ENCODE measurements at regions not wholly inside any gene's neighbourhood (a gene's known extent, or its start where the extent isn't known, plus 50 kb on each side); places are given as distances from the start of the nearest gene placed in this dataset.
A peak's percentile ranks its signal among the peaks of the same experiment; 100 is the strongest.
"Not testable (repeated sequence)": the region's sequence is repeated elsewhere in the genome, so short reads cannot be mapped to it uniquely, and the experiment has no call there.

DNA sequence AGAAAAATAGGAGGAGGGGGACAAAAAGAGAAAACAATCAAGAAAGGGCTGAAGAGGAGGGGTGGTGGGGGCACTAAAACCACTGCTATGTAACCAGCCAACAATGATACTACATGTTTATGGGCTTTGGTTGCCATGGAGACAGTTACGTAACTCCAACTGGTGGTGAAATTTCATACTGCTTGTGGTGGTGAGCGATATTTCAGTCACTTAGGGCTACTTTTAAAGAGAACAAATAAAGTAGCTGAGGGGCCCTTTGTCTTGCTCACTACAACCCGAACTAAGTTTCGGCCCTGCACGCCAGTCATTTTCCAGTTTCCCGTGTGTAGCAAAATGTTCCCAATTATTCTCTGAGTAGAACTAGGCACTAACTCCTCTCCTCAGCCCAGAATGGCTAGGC lies 275.2 kb upstream of the EDA2R start:
- no peak for DNase-seq

DNA sequence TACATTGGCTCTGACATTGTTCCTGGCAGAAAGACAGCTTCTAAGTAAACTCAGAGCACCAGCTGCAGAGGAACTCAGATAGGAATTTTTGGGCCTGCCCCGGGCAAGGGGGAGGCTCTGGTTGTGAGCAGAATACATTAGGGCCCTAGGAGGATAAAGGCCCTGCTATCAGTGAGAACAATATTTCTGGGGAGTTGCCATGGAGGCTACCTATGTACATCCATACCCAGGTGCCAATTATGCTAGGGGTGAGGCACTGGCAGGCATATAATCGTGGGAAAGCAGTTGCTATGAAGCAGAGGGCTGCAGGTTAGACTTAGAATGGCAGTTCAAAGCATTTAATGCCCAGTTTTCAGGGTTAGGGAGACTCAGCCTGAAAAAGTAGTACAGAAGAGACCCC lies 273.5 kb upstream of the EDA2R start:
- DNase-seq: no peak

DNA sequence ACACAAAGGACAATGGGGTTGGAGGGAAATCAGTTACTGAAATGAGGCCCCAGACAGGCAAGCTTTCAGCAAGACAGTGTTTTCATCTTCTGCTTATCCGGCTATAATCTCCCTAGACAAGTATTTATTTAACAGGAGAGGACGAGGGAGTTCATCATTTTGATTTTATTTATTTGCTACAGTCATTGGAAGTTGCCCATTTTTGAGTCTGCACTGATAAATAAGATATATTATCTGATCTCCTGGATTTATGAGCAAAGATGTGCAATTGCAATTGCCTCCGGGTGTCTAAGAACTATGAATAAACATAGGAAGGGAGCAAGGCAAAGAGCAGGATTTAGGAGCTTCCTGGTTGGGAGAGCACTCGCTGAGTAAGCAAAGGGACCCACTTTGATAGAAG lies 263.2 kb upstream of the EDA2R start:
- no peak for DNase-seq

DNA sequence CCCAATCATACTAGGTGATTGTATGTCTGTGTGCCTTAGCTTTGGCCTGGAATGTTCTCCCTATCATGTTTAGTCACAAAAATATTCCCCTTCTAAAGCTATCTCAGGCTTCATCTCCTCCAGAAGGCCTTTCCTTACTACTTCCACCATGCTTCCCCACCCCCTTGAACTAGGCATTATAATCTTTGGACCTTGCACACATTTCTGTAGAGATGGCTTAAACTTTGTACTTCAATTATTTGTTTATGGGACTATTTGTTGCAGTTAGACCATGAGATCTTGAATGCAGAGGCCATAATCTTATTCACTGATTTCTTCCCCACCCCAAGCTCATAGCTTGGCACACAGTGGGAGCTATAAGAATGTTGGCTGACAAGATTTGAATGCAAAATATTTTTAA lies 262.0 kb upstream of the EDA2R start:
- DNase-seq: no peak

DNA sequence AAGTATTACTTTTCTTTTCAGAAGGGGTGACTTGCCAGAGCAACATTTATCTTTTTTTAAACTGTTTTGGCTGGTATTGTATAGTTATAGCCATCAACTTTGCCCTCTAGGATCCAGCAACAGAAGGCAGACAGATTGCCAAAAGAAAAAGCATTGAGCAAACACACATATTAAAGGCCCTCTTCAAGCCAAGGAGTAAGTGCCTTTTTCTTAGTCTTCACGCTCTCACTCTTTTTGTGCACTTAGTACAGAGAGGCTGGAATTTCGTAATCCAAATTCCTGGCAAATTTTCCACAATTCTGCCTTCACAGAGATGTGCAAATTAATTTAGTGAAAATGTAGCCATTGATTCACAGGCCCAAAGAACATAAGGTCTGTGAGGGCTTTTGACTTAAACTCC lies 253.1 kb upstream of the EDA2R start:
- DNase-seq: no peak

DNA sequence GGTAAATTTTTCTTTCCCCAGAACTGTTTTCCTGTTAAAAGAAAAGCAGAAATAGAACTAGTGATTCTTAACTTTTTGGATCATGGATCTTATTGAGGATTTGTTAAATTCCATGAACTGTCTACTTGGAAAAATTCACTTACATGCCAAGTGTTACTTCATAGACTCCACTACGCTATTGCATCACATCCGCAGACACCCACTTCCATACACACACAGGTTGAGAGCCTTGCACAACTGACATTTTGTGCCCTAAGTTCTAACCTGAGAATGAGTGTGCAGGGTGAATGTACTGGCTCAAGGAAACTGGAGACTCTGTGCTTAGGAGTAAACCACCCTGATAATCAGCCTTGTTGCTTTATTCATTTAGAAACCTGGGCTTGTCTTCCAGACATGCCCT lies 250.5 kb upstream of the EDA2R start:
- DNase-seq: no peak

DNA sequence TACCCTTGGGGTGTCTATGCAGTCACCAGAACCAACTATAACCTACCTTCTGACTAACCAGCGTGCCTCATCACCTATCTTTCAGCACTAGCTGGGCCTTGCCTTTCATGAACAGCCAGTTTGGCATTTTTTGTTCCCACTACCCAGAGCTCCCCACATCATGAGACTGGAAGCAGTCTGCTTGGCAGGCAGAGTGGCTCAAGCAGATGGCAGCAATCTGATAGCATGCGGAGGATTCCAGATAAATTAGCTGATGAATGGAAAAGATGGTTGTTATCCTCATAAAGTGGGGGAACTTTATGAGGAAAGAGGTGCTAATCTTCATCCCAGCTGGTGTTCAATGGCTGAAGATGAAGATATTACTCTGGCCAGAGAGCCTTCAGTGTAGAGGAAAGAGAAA lies 243.2 kb upstream of the EDA2R start:
- DNase-seq: no peak

DNA sequence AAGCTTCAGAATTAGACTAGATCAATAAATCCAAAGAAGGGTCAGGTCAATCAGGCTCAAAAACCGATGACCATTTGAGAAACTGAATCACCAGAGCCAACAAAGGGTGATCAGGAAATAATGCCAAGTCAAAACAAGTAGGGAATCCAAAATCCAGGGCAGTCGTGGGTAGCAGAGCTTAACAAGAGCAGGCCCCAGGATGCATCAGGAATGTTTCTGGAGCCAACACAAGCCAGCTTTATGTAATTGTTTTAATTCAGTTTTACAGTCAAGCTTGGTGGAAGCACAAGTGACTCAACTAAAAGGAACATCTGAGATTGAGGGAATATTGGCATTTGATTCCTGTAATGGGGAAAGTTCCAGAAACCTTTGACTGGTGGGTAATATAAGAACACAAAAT lies 237.9 kb upstream of the EDA2R start:
- no peak for DNase-seq

DNA sequence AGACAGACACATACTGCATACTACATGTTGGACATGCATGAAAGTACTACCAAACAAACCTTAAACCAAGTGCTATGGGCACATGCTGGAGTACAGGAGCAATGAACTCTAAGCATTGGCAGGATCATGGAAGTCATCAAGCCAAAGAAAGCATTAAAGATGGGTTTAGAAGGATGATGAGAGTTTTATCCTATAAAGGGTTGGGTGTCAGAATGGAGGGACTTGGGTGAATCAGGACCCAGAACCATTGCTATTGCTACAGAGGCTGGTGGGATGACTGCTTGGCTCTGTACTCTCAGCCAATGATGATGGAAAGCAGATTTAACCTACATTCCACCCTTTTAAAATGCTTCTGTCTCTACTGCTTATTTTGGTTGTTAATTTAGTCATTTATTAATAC lies 233.9 kb upstream of the EDA2R start:
- no peak for DNase-seq

DNA sequence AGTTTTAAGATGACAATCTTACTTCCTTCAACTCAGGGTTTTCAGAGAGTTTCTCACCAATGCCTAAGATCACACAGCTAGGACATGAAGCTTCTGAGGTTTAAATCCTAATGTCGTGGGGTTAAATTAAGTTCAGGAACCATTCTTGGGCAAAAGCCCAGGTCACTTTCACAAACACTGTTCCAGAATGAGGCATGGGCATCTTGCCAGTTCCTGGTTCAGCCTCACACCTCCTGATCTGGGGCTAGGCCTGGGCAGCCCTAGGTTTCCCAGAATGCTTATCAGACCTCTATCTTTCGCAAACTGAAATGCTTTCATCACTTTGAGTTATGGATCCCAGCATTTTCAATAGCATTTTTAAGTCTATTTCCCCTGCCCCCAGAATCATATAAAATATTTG lies 224.8 kb upstream of the EDA2R start:
- no peak for DNase-seq

DNA sequence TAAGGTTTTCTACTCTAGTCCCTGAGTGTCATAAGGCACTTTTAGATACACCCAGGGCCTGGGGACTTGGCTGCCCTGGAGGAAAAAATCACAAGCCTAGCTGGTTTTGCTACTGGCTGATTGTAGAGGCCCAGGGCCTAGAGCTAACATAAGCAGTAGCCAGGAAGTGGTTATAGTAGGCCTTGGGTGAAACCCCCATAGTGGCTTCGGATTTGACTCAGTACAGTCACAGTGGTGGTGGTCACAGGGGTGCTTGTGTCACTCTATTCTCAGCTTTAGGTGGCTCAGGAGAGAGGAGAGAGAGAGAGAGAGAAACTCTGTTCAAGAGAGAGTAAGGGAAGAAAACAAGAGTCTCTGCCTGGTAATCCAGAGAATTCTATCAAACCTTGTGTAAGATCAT lies 194.5 kb upstream of the EDA2R start:
- DNase-seq: no peak

DNA sequence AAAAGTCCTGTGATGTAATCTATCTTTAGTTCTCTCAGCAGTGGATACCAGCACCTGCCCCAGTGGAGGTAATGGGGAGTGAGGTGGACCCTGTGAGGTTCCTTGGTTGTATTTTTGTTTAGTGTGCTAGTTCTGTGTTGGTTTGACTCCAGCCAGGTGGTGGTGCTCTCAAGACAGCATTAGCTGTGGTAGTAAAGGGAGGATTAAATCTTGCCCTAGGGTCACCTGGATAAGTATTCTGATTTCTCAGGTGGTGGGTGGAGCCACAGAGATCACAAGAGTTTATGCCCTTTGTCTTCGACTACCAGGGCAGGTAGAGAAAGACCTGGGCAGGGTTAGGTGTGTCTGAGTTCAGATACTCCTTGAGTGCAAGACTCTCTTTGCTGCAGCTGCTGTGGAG lies 176.3 kb upstream of the EDA2R start:
- no peak for DNase-seq

DNA sequence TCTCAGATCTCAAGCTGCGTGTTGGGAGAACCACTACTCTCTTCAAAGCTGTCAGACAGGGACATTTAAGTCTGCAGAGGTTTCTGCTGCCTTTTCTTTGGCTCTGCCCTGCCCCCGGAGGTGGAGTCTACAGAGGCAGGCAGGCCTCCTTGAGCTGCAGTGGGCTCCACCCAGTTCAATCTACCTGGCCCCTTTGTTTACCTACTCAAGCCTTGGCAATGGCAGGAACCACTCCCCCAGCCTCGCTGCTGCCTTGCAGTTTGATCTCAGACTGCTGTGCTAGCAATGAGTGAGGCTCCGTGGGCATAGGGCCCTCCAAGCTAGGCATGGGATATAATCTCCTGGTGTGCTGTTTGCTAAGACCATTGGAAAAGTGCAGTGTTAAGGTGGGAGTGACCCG lies 155.6 kb upstream of the EDA2R start:
- DNase-seq: not testable (repeated sequence)

DNA sequence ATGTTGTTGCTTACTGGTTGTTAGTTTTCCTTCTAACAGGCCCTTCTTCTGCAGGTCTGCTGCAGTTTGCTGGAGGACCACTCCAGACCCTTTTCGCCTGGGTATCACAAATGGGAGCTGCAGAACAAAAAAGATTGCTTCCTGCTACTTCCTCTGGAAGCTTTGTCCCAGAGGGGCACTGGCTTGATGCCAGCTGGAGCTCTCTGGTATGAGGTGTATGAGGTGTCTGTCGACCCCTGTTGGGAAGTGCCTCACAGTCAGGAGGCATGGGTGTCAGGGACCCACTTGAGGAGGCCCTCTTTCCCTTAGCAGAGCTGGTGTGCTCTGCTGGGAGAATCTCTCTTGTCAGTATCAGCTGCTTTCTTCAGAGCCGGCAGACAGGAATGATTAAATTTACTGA lies 127.4 kb upstream of the EDA2R start:
- DNase-seq: peak in 1 of 56 donors; percentile 0

DNA sequence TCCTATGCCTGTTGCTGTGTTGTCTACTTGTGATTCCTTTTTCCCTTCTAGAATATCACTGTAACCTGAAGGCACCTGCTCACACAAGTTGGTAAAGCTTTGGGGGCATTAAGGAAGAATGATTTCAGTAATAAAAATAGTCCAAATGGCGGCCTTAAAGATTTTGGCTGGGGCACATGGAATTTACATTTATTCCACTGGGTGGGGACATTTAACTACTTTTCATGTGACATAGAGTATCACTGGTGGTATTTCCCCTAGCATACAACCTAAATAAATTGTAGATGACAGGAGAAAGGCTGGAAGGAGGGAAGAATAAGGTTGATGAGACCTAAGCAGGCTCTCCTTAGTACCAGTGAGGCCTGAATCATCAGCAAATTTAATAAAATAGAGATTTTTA lies 121.8 kb upstream of the EDA2R start:
- no peak for DNase-seq

DNA sequence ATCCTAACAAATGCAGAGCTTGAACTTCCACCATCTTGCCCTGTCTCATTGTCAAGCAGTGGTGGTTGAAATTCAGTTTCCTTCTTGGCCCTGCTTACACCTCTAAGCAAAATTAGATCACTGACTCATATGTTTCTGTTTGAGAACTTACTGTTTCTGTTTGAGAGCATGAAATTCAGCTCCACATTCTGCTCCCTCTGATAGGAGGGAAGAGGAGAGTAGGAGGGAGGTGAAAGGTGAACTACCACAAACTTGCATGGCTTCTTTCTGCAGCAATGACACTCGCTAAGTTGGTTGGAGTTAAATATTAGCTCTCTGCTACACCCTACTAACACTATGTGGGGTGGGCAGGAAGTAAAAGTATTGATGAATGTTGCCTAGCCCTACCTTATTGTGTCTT lies 117.8 kb upstream of the EDA2R start:
- DNase-seq: no peak

DNA sequence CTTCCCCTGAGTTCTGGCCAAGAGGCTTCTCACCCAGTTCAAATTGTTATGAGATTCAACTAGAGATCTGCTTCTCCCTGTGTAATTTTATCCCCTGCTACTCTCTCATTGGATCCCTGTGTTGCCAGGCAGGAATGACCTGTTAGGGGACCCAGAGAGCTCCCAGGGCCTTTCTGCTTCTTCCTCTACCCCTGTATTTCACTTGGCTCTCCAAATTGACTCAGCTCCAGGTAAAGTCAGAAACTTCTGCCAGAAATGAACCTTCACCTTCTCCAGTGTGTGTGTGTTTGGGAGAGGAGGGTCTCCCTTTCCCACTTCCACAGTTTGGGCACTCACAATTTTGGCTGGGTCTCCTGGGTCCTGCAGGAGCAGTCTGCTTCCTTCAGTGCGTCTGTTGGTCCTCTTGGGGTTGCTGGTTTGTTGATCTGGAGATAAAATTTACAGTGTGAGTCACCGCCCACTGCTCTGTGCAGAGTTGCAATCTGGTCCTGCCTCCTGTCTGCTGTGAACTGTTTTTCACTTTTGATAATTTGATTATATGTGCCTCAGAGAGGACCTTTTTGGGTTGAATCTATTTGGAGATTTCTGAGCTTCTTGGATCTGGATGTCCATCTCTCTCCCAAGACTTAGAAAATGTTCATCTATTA lies 112.4 kb upstream of the EDA2R start:
- DNase-seq: no peak

DNA sequence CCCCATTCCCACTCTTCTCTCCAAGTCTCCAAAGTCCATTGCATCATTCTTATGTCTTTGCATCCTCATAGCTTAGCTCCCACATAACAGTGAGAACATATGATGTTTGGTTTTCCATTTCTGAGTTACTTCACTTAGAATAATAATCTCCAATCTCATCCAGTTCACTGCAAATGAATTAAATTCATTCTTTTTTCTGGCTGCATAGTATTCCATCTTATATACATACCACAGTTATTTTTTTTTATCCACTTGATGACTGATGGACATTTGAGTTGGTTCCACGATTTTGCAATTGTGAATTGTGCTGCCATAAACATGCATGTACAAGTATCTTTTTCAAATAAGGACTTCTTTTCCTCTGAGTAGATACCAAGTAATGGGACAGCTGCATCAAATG lies 105.6 kb upstream of the EDA2R start:
- not testable (repeated sequence) for DNase-seq

DNA sequence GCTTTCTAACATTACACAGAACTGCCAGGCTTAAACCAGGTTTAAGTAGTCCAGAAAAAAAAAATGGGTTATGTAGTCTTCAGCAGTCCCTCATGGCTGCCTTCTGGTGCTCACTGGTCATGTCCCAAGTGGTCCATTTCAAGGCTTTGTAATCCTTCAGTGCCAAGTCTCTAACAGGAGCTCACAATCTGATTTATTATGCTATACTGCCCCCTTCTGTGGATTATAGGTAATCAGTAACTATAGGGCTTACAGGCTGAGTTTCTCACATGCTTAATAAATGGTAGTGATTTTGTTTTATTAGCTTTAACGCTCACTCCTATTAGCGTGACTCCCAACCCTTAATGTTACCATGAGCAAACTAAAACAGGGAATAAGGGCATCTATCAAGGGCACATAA lies 92.5 kb upstream of the EDA2R start:
- DNase-seq: no peak

DNA sequence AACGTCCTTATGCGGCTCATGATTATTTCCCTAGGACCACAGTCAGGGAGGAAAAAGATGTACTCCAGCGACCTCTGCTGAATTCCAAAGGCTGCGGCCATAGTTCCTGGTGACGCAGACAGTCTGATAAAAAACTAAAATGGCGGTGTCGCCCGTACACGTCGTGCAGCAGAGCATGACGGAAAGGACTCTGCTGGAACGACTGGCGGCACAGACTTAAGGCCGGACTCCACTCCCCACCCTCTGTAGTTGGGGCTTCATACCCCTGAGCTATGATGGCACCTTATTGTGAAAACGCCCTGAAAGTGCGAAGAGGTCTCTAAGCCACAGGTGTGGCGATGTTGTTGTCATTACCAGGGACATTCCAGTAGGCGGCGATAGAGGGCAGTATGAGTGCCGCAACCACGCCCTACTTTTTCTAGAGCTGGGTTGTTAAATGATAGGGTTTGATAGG lies 90.0 kb upstream of the EDA2R start:
- DNase-seq: peak in 50 of 56 donors; percentile 0 to 73 (median 30)

DNA sequence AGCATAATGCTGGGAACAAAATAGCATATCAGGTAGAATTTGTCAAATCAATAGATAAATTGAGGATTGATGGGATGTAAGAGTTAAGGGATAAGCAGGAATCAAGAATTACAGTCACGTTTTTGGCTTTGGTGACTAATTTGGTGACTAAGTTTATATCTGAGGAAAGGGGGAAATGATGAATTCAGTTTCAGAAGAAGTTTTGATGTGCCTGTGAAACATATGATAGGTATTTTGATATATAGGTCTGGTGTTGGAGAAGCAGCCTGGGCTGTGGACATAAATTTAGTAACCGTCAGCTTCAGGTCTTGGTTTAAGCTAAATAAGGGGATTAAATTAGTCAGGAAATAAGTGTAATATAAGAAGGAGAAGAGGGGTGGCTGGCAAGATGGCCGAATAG lies 79.0 kb upstream of the EDA2R start:
- DNase-seq: no peak

DNA sequence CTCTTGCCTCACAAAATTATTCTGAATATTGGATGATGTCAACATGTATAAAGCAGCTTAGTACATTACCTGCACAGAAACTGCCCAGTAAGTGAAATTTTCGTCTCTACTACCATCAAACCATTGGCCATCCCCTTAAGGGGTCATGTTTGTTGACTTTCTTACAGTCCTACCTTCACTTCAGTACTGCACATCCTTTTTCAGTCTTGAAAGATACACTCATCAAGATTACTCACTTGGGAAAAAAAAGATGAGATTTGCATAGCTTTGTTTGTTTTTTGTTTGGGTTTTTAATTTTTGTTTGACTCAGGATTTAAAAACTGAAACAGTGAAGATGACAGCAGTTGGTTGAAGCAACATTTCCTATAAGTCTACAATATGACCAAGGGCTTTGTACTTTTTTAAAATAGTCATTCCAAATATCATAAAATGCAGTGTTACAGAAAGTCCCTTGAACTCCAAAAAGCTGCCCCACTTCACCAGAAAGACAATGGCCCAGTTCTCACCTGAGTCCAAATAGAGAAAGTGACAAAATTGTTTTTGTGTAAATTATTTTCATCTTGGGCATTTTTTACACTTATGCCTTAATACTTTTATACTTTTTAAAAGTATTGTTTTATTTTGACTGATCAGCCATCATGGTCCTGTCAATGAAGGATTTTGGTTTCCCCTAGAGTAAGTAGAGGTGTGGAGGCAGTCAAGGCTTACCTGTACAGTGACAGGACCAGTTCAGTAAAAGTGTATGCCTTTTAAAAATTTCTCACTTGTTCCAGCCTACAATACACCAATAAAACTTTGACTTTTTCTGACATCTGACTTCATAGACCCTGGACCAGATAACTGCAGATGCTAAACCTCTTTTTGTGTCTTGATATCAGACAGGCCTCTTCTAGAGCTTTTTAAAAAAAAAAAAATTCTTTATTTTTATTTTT lies 59.7 kb upstream of the EDA2R start:
- DNase-seq: no peak

DNA sequence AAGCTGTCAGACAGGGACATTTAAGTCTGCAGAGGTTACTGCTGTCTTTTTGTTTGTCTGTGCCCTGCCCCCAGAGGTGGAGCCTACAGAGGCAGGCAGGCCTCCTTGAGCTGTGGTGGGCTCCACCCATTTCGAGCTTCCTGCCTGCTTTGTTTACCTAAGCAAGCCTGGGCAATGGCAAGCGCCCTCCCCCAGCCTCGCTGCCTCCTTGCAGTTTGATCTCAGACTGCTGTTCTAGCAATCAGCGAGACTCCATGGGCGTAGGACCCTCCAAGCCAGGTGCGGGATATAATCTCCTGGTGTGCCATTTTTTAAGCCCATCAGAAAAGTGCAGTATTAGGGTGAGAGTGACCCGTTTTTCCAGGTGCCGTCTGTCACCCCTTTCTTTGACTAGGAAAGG lies 53.6 kb upstream of the EDA2R start:
- DNase-seq: not testable (repeated sequence)
